Natural killer cell (primary cell): ENCODE measurements at regions not wholly inside any gene's neighbourhood (a gene's known extent, or its start where the extent isn't known, plus 50 kb on each side); places are given as distances from the start of the nearest gene placed in this dataset.

Source experiments
- ATAC-seq, 3 donors: fragments of 150-1000 bp in 2 of 3; fragments of 200-7000 bp in 1 of 3; cut with Tn5 transposase; 1 replicate in 1 of 3; 2 replicates in 2 of 3; pipeline ENCODE4 v1.10.0; 2021; ENCODE audit warnings: mild to moderate bottlenecking in 2 of 3, moderate library complexity in 2 of 3
- DNase-seq, 2 donors: peaks; one replicate each; pipeline versions ENCODE4 v3.0.0 to v3.0.0-alpha.2; 2013 to 2021; ENCODE audit warnings: mixed read lengths in 1 of 2
- H3K27ac ChIP-seq: one replicate; pipeline ENCODE4 v1.5.1; 2013; ENCODE audit warnings: mild to moderate bottlenecking, low read length
- H3K27me3 ChIP-seq: one replicate; pipeline ENCODE4 v1.6.1; 2013; ENCODE audit warnings: low read length; ENCODE audit not compliant: control insufficient read depth, insufficient read depth
- H3K36me3 ChIP-seq: one replicate; pipeline ENCODE4 v1.6.1; 2013; ENCODE audit warnings: low read length; ENCODE audit not compliant: control insufficient read depth, insufficient read depth
- H3K4me1 ChIP-seq: one replicate; pipeline ENCODE4 v1.6.1; 2013; ENCODE audit warnings: low read length; ENCODE audit not compliant: control insufficient read depth, insufficient read depth
- H3K4me3 ChIP-seq: one replicate; pipeline ENCODE4 v1.5.1; 2013; ENCODE audit warnings: low read length
- H3K9me3 ChIP-seq: one replicate; pipeline ENCODE4 v1.6.1; 2013; ENCODE audit warnings: low read length; ENCODE audit not compliant: control insufficient read depth, insufficient read depth
- H3K27ac Mint-ChIP-seq, 2 donors: one replicate each; pipeline ENCODE4 v1.8.0; 2022; ENCODE audit warnings: mild to moderate bottlenecking in 2 of 2, mixed read lengths in 2 of 2, moderate library complexity in 1 of 2
- H3K27me3 Mint-ChIP-seq, 2 donors: one replicate each; pipeline ENCODE4 v1.8.0; 2022; ENCODE audit warnings: low read depth in 2 of 2, mixed read lengths in 2 of 2
- H3K36me3 Mint-ChIP-seq: one replicate; pipeline ENCODE4 v1.8.0; 2022; ENCODE audit warnings: mixed read lengths
- H3K4me1 Mint-ChIP-seq, 2 donors: one replicate each; pipeline ENCODE4 v1.8.0; 2022; ENCODE audit warnings: mixed read lengths in 2 of 2
- H3K4me3 Mint-ChIP-seq: one replicate; pipeline ENCODE4 v1.8.0; 2022; ENCODE audit warnings: mild to moderate bottlenecking, moderate library complexity, mixed read lengths
- H3K9me3 Mint-ChIP-seq, 2 donors: one replicate each; pipeline ENCODE4 v1.8.0; 2022; ENCODE audit warnings: mixed read lengths in 2 of 2
- CTCF ChIP-seq: fragments of 200-600 bp; IDR thresholded peaks from one replicate; pipeline ENCODE4 v1.8.0; 2022; ENCODE audit warnings: antibody characterized with exemption
- WGBS: methylation state at CpG from one replicate; pipeline ENCODE4 v1.1.7; 2013; ENCODE audit warnings: missing lambda C conversion rate; ENCODE audit not compliant: insufficient coverage; 5-methylcytosine and 5-hydroxymethylcytosine counted together
- intact Hi-C: fragments of 100-400 bp; cut with micrococcal nuclease; formaldehyde crosslinking; loops from one replicate; pipeline ENCODE4 v1.14.2; 2022

DNA sequence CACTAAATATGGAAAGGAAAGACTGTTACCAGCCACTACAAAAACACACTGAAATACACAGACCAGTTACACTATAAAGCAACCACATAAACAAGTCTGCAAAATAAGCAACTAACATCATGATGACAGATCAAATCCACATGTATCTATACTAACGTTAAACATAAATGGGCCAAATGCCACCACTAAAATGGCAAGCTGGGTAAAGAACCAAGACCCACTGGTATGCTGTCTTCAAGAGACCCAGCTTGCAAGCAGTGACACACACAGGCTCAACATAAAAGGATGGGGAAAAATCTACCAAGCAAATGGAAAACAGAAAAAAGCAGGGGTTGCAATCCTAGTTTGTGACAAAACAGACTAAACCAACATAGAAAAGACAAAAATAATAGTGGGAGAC, 260.9 kb upstream of the SSTR1 start:
- Mint-ChIP-seq H3K4me1 (no peaks in the 10 kb centered on the region), H3K36me3 (peaks cover 23% of the 10 kb centered on the region), H3K4me3 (no peak overlapping the region), H3K9me3 (peaks cover 8 to 14% of the 10 kb centered on the region in 2 donors), H3K27ac (no peak overlapping the region), H3K27me3 (no peaks in the 10 kb centered on the region)
- Histone ChIP-seq H3K4me1 (no peaks in the 10 kb centered on the region), H3K36me3 (no peaks in the 10 kb centered on the region), H3K4me3 (no peak overlapping the region), H3K27ac (no peak overlapping the region), H3K9me3 (peaks cover 3% of the 10 kb centered on the region), H3K27me3 (no peaks in the 10 kb centered on the region)
- TF ChIP-seq CTCF = no peak
- DNase-seq (no peak), ATAC-seq (no peak)
- 88% methylated on average over 1 of the region's 1 CpG for WGBS
- intact Hi-C loops = no loop called here

- intact Hi-C loops = no loop called here
- no peak overlapping the region for H3K4me3 Mint-ChIP-seq
- TF ChIP-seq CTCF = no peak
- peaks cover 3% of the 10 kb centered on the region for H3K9me3 ChIP-seq
- no peaks in the 10 kb centered on the region for H3K4me1 Mint-ChIP-seq
- WGBS = 80% methylated on average over 1 of the region's 4 CpGs
- H3K36me3 ChIP-seq = no peaks in the 10 kb centered on the region
- H3K36me3 Mint-ChIP-seq = peaks cover 23% of the 10 kb centered on the region
- H3K27ac Mint-ChIP-seq = no peak overlapping the region
- ATAC-seq = no peak
- H3K9me3 Mint-ChIP-seq = peaks cover 9 to 14% of the 10 kb centered on the region in 2 donors
- H3K27me3 Mint-ChIP-seq = no peaks in the 10 kb centered on the region
- H3K4me3 ChIP-seq = no peak overlapping the region
- no peaks in the 10 kb centered on the region for H3K27me3 ChIP-seq
- no peaks in the 10 kb centered on the region for H3K4me1 ChIP-seq
- DNase-seq = no peak
- no peak overlapping the region for H3K27ac ChIP-seq
Measured at GRCh38 chr14:37948266-37948665, 259.4 kb upstream of the SSTR1 start.

DNA sequence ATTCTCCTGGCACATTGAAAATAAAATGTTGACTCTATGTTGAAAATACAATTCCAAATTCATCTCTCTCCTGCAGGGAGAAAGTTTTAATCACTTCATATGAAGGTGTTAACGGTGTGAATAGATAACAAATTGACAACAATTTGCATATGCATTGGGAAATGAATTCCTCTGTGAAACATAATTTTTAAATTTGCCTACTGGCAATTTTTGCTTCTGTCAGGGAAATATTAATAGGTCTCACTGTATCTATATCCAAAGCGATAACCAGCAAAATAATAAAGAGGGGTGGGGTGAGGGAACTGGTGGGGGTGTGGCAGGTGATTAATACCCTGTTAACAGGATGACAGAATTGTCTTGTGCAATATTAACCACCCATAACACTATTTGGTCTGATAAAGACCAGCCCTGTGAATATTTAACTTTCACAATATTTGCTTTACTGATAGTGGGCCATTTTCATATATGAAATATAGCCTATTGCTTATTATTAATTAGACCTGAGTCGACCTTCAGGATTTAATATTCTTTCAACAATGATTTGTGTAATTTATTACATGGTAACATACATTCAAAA, 239.0 kb upstream of the SSTR1 start:
- ATAC-seq = no peak
- WGBS = 100% methylated on average over 1 of the region's 3 CpGs
- H3K36me3 ChIP-seq = no peaks in the 10 kb centered on the region
- Mint-ChIP-seq H3K4me1 (no peaks in the 10 kb centered on the region), H3K4me3 (no peak overlapping the region), H3K27me3 (peaks cover 13 to 39% of the 10 kb centered on the region in 2 donors), H3K36me3 (no peaks in the 10 kb centered on the region), H3K27ac (no peak overlapping the region), H3K9me3 (no peaks in the 10 kb centered on the region)
- no peak overlapping the region for H3K27ac ChIP-seq
- H3K4me1 ChIP-seq = no peaks in the 10 kb centered on the region
- no peak for DNase-seq
- no peaks in the 10 kb centered on the region for H3K9me3 ChIP-seq
- intact Hi-C loops = no loop called here
- no peak for TF ChIP-seq CTCF
- no peak overlapping the region for H3K4me3 ChIP-seq
- H3K27me3 ChIP-seq = no peaks in the 10 kb centered on the region

DNA sequence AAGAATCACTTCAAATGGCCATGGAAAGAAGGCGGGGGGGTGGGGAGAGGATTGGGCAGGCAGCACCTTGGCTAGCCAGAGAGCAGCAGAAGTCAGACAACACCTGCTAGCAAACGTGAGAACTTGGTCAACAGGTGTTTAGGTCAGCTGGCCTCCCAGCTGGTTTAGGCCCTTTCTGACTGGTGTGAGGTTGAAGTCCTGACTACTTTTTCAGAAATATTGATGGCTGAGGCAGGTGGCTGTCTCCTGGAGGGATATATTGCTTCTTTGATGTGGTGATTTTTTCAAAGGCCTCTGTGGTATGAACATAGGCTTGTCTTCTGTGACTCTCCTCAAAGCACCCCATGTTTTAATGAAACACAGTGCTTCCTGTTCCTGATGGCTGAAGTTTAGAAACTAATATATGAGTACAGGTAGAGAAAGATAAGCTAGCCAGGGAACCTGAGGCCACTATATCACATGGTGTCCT, 238.2 kb upstream of the SSTR1 start:
- no peaks in the 10 kb centered on the region for H3K36me3 Mint-ChIP-seq
- WGBS = 55% methylated on average over 2 of the region's 2 CpGs
- DNase-seq = no peak

More for the DNA sequence above, 238.2 kb upstream of the SSTR1 start:
- H3K9me3 ChIP-seq = no peaks in the 10 kb centered on the region
- H3K27me3 Mint-ChIP-seq = peaks cover 15 to 47% of the 10 kb centered on the region in 2 donors
- H3K4me3 Mint-ChIP-seq = no peak overlapping the region
- intact Hi-C loops = no loop called here
- no peaks in the 10 kb centered on the region for H3K27me3 ChIP-seq
- H3K27ac Mint-ChIP-seq = no peak overlapping the region
- H3K36me3 ChIP-seq = no peaks in the 10 kb centered on the region
- TF ChIP-seq CTCF = no peak
- no peak overlapping the region for H3K4me3 ChIP-seq
- no peaks in the 10 kb centered on the region for H3K4me1 ChIP-seq
- ATAC-seq = no peak
- no peaks in the 10 kb centered on the region for H3K4me1 Mint-ChIP-seq
- H3K27ac ChIP-seq = no peak overlapping the region
- no peaks in the 10 kb centered on the region for H3K9me3 Mint-ChIP-seq
